ENCODE measurements at regions not wholly inside any gene's neighbourhood (a gene's known extent, or its start where the extent isn't known, plus 50 kb on each side); places are given as distances from the start of the nearest gene placed in this dataset.

DNA sequence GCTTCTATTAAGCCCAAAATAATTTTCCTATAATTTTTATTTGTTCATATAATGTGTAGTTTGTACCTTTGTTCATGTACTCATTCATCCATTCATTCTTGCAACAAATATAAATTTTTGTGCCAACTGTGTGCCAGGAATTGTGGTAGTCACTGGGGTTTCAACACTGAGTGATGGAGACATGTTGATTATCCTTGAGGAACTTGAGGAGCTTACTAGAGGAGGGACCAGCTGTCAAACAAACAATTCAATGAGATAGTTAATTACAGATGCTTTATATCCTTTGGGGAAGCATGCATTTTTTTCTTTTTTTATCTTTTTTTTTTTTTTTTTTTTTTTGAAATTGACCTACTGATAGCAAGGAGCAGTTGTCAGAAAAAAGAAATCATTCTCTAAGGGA, 324.8 kb downstream of the GABRG2 start:
- no peak for TF ChIP-seq EZH2 (IDR thresholded peaks at IDR 0.05; ENCODE audit: borderline replicate concordance, insufficient read depth, low read depth, low read length, poor library complexity, severe bottlenecking)
- TF ChIP-seq, protein P1, sequence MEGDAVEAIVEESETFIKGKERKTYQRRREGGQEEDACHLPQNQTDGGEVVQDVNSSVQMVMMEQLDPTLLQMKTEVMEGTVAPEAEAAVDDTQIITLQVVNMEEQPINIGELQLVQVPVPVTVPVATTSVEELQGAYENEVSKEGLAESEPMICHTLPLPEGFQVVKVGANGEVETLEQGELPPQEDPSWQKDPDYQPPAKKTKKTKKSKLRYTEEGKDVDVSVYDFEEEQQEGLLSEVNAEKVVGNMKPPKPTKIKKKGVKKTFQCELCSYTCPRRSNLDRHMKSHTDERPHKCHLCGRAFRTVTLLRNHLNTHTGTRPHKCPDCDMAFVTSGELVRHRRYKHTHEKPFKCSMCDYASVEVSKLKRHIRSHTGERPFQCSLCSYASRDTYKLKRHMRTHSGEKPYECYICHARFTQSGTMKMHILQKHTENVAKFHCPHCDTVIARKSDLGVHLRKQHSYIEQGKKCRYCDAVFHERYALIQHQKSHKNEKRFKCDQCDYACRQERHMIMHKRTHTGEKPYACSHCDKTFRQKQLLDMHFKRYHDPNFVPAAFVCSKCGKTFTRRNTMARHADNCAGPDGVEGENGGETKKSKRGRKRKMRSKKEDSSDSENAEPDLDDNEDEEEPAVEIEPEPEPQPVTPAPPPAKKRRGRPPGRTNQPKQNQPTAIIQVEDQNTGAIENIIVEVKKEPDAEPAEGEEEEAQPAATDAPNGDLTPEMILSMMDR (IDR thresholded peaks at IDR 0.05), result no peak

All from B cell (primary cell).